ENCODE measurements at regions not wholly inside any gene's neighbourhood (a gene's known extent, or its start where the extent isn't known, plus 50 kb on each side); places are given as distances from the start of the nearest gene placed in this dataset.

- Histone ChIP-seq H3K9ac (ENCODE audit: low read length) (no peak overlapping the region), H3K79me2 (replicated peaks; ENCODE audit: insufficient read depth, low read length) (no peaks in the 10 kb centered on the region), H3K9me3 (ENCODE audit: low read length) (peaks cover 12% of the 10 kb centered on the region), H3K9me2 (ENCODE audit: insufficient read depth, low read length) (no peaks in the 10 kb centered on the region), H3F3A (ENCODE audit: insufficient read depth, low read length, poor library complexity, severe bottlenecking) (no peaks in the 10 kb centered on the region), H3K27ac (ENCODE audit: low read length) (no peak overlapping the region), H3K36me3 (ENCODE audit: insufficient read depth, low read length) (no peaks in the 10 kb centered on the region), H4K20me1 (ENCODE audit: insufficient read depth) (no peaks in the 10 kb centered on the region), H3K27me3 (ENCODE audit: insufficient read depth, low read depth, low read length) (no peaks in the 10 kb centered on the region), H3K4me2 (ENCODE audit: low read length) (no peak overlapping the region), H3K4me3 (ENCODE audit: low read length) (no peak overlapping the region), H2AFZ (ENCODE audit: low read depth, low read length) (no peak overlapping the region)
- TF ChIP-seq RAD21 (conservative IDR thresholded peaks at IDR 0.05) (no peak), EP300 (conservative IDR thresholded peaks at IDR 0.05; ENCODE audit: poor library complexity, severe bottlenecking) (no peak), MXI1 (conservative IDR thresholded peaks at IDR 0.05; ENCODE audit: poor library complexity, severe bottlenecking) (no peak), POLR2AphosphoS5 (IDR thresholded peaks at IDR 0.05) (no peak), EZH2 (IDR thresholded peaks at IDR 0.05; ENCODE audit: borderline replicate concordance, insufficient read depth, low read length, poor library complexity, severe bottlenecking) (no peak), TAF1 (IDR thresholded peaks at IDR 0.05; ENCODE audit: low read depth) (no peak), CTCF (IDR thresholded peaks at IDR 0.05; ENCODE audit: poor library complexity, severe bottlenecking) (no peak), REST (IDR thresholded peaks at IDR 0.05; ENCODE audit: borderline replicate concordance) (no peak)
Observed at GRCh38 chr10:127635882-127636281, 86.8 kb downstream of the NPS start.

GRCh38 chr10:127648885-127649284, 88.1 kb upstream of the FOXI2 start:
- no peaks in the 10 kb centered on the region for H3K79me2 ChIP-seq (replicated peaks; ENCODE audit: insufficient read depth, low read length)
- no peaks in the 10 kb centered on the region for H3K9me3 ChIP-seq (ENCODE audit: low read length)
- H2AFZ ChIP-seq (ENCODE audit: low read depth, low read length): no peak overlapping the region
- TF ChIP-seq RAD21 (conservative IDR thresholded peaks at IDR 0.05) (no peak), POLR2AphosphoS5 (IDR thresholded peaks at IDR 0.05) (no peak), MXI1 (conservative IDR thresholded peaks at IDR 0.05; ENCODE audit: poor library complexity, severe bottlenecking) (no peak), EZH2 (IDR thresholded peaks at IDR 0.05; ENCODE audit: borderline replicate concordance, insufficient read depth, low read length, poor library complexity, severe bottlenecking) (no peak), SMC3 (conservative IDR thresholded peaks at IDR 0.05; ENCODE audit: poor library complexity) (no peak), CTCF (IDR thresholded peaks at IDR 0.05; ENCODE audit: poor library complexity, severe bottlenecking) (no peak)
- H3K27ac ChIP-seq (ENCODE audit: low read length): no peak overlapping the region
- no peaks in the 10 kb centered on the region for H3K36me3 ChIP-seq (ENCODE audit: insufficient read depth, low read length)
- H3F3A ChIP-seq (ENCODE audit: insufficient read depth, low read length, poor library complexity, severe bottlenecking): no peaks in the 10 kb centered on the region
- H3K4me3 ChIP-seq (ENCODE audit: low read length): no peak overlapping the region
- no peaks in the 10 kb centered on the region for H3K27me3 ChIP-seq (ENCODE audit: insufficient read depth, low read depth, low read length)
- no peaks in the 10 kb centered on the region for H4K20me1 ChIP-seq (ENCODE audit: insufficient read depth)
- H3K4me2 ChIP-seq (ENCODE audit: low read length): no peak overlapping the region
- H3K9me2 ChIP-seq (ENCODE audit: insufficient read depth, low read length): no peaks in the 10 kb centered on the region
- no peak overlapping the region for H3K9ac ChIP-seq (ENCODE audit: low read length)

Data from neural cell (in vitro differentiated cells).